NCI-H2227 (cell line): ENCODE measurements at regions not wholly inside any gene's neighbourhood (a gene's known extent, or its start where the extent isn't known, plus 50 kb on each side); places are given as distances from the start of the nearest gene placed in this dataset.

ENCODE experiments used
- DNase-seq: peaks from one replicate; lab custom pipeline; 2025; ENCODE audit not compliant: unreplicated experiment; lab: John Stamatoyannopoulos, UW

DNA sequence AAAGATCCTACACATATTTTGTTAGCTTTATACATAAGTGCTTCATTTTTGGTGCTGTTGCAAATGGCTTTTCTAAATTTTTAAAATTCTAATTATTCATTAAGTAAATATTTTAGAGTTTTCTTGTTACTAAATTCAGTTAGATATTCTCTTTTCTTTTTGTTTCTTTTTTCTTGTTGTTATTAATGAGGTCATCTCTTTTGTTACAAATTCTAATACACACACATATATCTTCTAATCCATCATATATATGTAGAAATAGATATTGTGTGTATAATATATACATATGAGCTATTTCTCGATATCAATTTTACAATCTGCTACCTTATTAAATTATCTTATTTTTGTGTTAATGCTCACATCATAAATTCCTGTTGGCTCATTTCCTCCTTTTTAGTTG, 255.9 kb downstream of the GALR1 start:
- DNase-seq: no peak

DNA sequence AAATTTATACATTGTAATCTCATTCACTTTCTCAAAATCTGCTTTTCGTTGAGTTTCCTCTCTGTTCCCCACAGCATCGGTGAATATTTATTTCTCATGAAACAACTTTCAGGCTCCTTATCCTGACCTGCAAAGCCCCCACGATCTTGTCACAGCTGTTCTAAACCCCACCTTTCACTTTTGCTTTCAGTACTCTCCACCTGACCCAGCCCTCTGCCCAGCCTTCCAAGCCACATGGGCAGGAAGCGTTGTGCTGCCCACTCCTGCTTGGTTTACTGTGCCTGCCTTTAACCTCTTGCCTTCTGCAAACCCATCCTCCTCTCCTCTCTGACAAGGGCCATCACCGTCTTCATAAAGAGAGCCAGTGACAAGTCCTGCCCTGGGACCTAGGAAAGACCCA, 262.5 kb downstream of the GALR1 start:
- no peak for DNase-seq

DNA sequence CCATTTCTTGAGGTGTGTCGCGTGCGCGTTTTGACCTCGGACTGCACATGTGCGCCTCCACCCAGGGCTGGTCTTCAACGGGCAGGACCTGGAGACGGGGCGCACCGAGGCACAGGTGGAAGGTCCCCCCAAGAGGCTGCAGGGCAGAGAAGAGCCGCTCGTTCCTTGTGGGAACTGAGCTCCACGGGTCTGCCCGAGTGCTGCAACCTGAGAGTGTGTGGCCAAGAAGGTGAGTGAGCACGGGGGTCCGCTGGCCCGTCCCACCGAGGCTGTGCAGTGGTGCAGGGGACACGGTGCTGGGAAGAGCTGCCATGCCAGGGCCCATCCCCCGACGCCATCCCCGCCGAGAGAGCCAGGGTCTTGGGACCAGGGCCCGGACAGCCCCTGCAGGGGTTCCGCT, 268.3 kb downstream of the GALR1 start:
- DNase-seq: no peak

- no peak for DNase-seq
Measured at GRCh38 chr18:77520767-77521166, 271.1 kb downstream of the GALR1 start.

DNA sequence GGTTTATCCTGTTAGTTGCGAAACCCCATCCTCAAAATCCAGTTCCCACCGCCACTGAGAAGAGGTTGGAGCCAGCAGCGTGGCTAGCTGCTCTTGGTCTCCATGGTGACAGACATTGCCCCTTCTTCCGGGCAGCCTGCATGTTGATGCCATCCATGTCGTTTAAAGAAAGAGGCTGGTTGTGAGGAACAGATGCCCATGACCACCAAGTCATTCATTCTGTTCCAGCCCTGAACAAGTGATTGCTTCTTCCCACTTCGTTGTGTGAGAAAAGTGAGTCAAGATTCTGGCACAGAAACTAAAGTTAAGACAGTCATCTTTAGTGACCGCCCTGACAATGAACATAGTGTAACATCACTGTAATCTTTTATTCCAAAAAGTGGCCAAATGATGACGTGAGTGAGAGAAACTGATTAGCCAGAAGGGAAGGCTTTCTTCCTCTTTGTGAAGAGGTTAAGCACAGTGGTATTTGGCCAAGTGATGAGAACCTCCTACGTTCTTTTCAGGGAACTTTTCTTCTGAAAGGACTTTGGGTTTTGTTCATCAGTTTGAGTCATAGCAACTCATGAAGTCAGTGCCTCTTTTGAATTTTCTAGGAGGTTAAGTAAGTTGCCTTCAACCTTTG, 272.5 kb downstream of the GALR1 start:
- DNase-seq: no peak

DNA sequence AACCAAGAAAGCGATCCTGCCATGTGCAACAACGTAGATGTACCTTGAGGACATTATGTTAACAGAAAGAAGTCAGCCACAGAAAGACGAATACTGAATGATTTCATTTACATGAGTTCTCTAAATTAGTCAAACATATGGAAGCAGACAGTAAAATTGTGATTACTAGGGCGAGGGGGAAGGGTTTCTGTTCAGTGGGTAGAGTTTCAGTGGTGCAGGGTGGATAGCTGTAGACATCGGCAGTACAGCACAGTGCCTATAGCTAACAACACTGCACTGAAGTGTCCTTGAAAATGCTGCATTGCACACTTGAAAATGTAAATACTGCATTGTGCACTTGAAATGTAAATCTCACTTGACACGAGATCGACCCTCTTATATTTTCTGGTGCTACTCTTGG, 275.3 kb downstream of the GALR1 start:
- no peak for DNase-seq

DNA sequence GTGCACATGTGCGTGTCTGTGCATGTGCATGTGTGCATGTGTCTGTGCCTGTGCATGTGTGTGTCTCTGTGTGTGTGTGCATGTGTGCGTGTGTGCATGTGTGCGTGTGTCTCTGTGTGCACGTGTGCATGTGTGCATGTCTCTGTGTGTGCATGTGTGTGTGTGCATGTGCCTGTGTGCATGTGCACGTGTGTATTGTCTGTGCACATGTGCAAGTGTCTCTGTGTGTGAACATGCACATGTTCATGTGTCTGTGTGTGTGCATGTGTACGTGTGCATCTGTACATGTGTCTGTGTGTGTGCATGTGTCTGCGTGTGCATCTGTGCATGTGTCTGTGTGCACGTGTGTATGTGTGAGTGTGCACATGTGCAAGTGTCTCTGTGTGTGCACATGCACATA, 277.3 kb downstream of the GALR1 start:
- no peak for DNase-seq

DNA sequence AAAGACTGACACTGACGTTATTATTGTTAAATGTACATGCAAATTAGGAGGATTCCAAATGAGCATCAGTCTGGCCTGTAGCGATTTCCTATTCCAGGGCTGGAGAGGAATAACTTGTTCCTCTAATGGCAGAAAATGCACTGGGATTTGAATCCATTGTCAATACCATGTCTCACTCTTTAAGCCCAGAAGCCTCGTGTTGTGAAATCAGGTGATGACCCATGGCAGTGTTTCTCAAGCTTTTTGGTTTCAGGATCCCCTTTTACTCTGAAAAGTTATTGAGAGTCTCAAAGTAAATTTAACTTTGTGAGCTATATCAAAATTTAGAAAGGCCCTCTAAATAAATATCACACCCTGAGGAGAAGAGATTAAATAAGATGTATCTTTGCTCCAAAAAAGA, 279.2 kb downstream of the GALR1 start:
- DNase-seq: no peak

DNA sequence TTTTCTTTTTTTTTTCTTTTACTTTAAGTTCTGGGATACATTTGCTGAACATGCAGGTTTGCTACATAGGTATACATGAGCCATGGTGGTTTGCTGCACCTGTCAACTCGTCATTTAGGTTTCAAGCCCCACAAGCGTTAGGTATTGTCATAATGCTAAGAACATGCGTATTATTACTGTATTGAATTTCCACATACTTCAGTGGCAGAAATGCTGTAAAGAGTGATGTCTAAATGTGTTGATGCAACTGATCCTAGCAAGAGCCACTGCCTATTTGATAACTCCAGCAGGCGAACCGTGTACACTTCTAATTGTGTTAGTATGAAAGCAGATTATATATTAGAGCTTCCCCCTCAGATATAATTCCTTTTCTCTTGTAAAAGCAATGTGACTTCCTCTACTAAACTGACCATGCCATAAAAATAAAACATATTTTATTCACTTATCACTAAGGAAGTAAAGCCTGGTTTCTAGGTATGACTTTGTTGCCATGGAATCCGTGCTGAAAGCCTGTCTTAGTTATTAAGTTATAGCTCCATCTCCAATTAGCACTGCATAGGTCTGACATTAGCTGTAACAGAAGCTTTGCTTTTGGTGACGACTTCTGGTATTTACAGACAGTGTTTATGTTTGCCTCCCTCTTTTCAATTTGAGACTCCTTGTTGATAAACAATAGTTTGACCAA, 280.0 kb downstream of the GALR1 start:
- no peak for DNase-seq

DNA sequence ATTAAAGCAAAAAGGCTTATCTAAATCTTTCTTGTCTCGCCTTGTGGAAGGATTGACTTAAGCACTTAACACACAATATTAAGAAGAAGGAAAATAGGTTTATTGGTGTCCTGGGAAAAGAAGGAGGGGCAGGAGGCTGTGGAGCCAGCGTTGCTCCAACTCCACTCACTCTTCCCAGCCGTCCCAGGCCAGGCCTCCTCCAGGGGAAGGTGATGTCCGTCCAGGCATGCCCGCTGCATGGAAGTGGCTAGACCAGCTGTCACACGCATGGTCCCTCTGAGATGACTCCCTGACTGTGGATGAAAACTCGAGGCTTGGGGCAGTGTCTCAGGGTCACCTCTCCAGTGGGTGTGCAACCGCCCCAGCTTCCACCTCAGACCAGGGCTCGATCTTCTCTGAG, 281.1 kb downstream of the GALR1 start:
- DNase-seq: no peak

- DNase-seq: no peak
Measured at GRCh38 chr18:77539860-77540259, 290.2 kb downstream of the GALR1 start.

GRCh38 chr18:77544792-77545191, 295.1 kb downstream of the GALR1 start:
- DNase-seq: no peak

DNA sequence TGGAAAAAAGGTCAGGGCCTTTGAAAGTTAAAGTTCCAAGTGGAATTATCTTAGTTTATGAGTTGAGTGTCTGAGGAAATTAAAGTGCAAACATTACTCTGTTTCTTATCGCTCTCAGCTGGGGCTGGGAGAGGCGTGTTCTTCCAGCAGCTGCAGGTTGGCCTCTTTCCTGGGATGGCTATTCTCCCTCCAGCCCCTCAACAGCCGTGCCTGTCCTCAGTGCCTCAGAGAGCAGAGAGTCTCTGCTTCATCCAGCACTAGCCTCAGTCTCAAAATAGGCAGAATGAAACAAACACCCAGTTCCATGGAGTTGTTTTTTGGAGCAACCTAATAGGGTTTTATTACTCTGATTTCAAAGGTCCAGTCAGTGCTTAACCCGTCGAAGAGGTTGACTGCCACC, 298.1 kb downstream of the GALR1 start:
- DNase-seq: no peak

GRCh38 chr18:77548790-77549420, 299.3 kb downstream of the GALR1 start:
- DNase-seq: no peak

DNA sequence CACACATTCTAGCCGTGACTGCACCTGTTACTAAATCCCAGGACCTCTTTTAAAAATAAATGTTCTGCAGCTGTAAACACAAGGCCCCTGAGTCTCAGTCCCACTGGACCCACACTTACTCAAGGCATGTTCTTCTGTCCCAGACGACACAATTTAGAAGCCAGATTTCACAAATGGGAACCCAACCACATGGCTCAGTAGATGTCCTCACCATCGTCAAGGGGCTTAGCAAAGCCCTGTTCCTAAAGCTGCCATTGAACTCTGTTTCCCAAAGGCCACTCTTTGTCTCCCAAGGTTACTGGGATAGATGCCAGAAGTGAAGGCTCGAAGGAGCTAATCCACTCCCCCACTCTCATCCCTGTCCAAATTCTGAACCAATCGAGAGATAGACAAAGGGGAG, 301.0 kb downstream of the GALR1 start:
- no peak for DNase-seq

GRCh38 chr18:77551055-77551454, 301.4 kb downstream of the GALR1 start:
- no peak for DNase-seq

DNA sequence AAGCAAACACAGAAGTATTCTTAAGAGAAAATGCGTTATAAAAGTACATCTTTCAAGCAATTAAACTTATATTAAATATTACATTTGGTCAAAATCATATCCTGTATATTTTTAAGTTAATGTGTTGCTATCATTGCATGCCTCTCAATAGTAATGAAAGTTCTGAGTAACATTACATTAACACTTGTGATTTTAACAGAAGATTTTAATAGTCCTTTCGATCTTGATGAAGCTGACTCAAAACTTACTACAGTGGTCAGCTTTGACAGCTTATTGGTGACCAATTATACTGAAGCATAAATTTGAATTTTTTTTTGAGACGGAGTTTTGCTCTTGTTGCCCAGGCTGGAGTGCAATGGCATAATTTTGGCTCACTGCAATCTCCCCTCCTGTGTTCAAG, 303.3 kb downstream of the GALR1 start:
- DNase-seq: no peak

DNA sequence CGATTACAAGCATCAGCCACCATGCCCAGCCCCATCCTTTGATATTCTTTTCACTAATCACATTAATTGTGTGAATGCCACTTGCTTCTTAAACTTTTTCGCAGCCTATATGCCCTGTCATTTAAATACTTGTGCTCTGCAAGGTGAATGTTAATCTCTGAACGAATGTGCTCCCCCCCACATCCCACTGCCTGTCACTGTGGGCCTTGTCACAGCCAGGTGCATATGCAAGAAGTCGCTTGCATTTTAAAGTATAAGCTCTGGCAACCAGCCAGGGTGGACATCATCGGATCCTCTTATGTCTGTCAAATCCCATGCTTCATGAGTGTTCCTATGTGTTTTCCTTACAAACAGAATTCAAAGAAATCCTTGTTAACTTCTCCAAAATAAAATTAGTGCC, 304.4 kb downstream of the GALR1 start:
- DNase-seq: no peak

GRCh38 chr18:77557046-77557587, 307.5 kb downstream of the GALR1 start:
- DNase-seq: no peak

DNA sequence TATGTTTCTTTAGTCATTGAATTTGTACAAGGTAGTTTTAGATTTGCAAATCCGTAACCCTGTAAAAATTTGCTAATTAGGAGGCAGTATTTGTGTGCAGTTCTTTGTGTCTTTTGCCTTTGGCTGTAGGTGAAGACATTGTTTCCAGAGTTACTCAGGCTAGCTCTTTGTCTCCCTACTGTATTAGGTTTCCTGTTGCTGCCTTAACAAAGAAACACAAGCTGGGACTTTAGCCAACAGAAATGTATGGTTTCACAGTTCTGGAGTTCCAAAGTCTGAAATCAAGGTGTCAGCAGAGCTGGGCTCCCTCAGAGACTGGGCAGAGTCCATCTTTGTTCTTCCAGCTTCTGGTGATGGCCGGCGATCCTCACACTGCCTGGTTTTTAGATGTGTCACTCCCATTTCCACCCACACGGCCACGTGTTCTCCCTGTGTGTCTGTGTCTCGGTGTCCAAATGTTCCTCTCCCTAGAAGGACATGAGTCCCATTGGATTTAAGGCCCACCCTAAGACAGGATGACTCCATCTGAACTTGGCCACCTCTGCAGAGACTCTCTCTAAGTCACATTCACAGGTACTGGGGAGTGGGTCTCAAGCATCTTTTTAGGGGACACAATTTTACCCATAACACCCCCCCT, 309.7 kb downstream of the GALR1 start:
- DNase-seq: no peak

- no peak for DNase-seq
Measured at GRCh38 chr18:77560341-77560992, 310.8 kb downstream of the GALR1 start.
